ENCODE measurements at regions not wholly inside any gene's neighbourhood (a gene's known extent, or its start where the extent isn't known, plus 50 kb on each side); places are given as distances from the start of the nearest gene placed in this dataset.

- no peak for TF ChIP-seq POLR2AphosphoS5 (IDR thresholded peaks at IDR 0.05; ENCODE audit: low read depth, low read length)
- TF ChIP-seq TAF1 (IDR thresholded peaks at IDR 0.05; ENCODE audit: low read depth, low read length), result no peak
- TF ChIP-seq POLR2A (IDR thresholded peaks at IDR 0.05; ENCODE audit: low read depth, low read length), result no peak
- no peak for TF ChIP-seq POU2F2 (IDR thresholded peaks at IDR 0.05; ENCODE audit: low read depth, low read length)
- no peak for TF ChIP-seq PAX5 (IDR thresholded peaks at IDR 0.05; ENCODE audit: insufficient read depth, low read length, severe bottlenecking)
- TF ChIP-seq SPI1 (IDR thresholded peaks at IDR 0.05; ENCODE audit: low read depth, low read length), result no peak
These were observed 1330.1 kb upstream of the USP15 start for GRCh38 chr12:60930151-60930550.
